ENCODE measurements at regions not wholly inside any gene's neighbourhood (a gene's known extent, or its start where the extent isn't known, plus 50 kb on each side); places are given as distances from the start of the nearest gene placed in this dataset.
A peak's percentile ranks its signal among the peaks of the same experiment; 100 is the strongest.

GRCh38 chr6:3940703-3941102 lies 91.5 kb downstream of the FAM50B start:
- peak overlapping the region; percentile 1; the same call in 1 of the 2 replicates for H2AK5ac ChIP-seq (ENCODE audit: low read depth, low read length)
- no peaks in the 10 kb centered on the region for H3K79me1 ChIP-seq (ENCODE audit: low read depth in 1 of 2, low read length in 2 of 2)
- no peak overlapping the region for H3K27ac ChIP-seq (ENCODE audit: insufficient read depth, low read length)
- no peak overlapping the region for H4K91ac ChIP-seq (ENCODE audit: insufficient read depth, low read depth, low read length)
- H3K4me3 ChIP-seq (ENCODE audit: insufficient read depth, low read depth, low read length) = no peak overlapping the region
- no peaks in the 10 kb centered on the region for H4K20me1 ChIP-seq (ENCODE audit: insufficient read depth, low read length)
- H4K8ac ChIP-seq (ENCODE audit: low read depth in 2 of 2, low read length in 2 of 2) = no peak overlapping the region
- DNase-seq = no peak
- intact Hi-C loops (cut with micrococcal nuclease) (no loop called here), in situ Hi-C loops (cut with MboI; ENCODE audit: low sequenced_read_pairs) (no loop called here), dilution Hi-C loops (cut with HindIII; ENCODE audit: low sequenced_read_pairs, unreplicated experiment) (no loop called here)
- H3K9me1 ChIP-seq (ENCODE audit: insufficient read depth, low read length) = 0 out of 2 replicates have a peak, but pooled peaks cover 2% of the 10 kb centered on the region
- H2BK20ac ChIP-seq (ENCODE audit: low read depth, low read length) = no peak overlapping the region
- H2BK15ac ChIP-seq (ENCODE audit: low read depth, low read length) = no peak overlapping the region
- H3K18ac ChIP-seq (ENCODE audit: low read depth, low read length) = no peak overlapping the region
- no peak overlapping the region for H2AFZ ChIP-seq (replicated peaks; ENCODE audit: low read length, poor library complexity)
- TF ChIP-seq RAD21 (IDR thresholded peaks at IDR 0.05; ENCODE audit: low read length) (no peak), NFE2L2 (IDR thresholded peaks at IDR 0.05; ENCODE audit: low read depth, low read length) (no peak), BHLHE40 (IDR thresholded peaks at IDR 0.05; ENCODE audit: low read depth, low read length) (no peak)
- no peak for ATAC-seq (ENCODE audit: low read depth)
- no peak overlapping the region for H4K5ac ChIP-seq (ENCODE audit: low read depth, low read length)
- peaks cover 3% of the 10 kb centered on the region; the same call in 1 of the 2 replicates for H3K27me3 ChIP-seq (ENCODE audit: control insufficient read depth, insufficient read depth, low read length)
- H2AK9ac ChIP-seq (replicated peaks; ENCODE audit: low read depth, low read length, poor library complexity) = peak overlapping the region; percentile 45
- no peak overlapping the region for H3K9ac ChIP-seq (ENCODE audit: low read depth, low read length)
- BruUV-seq (replicated peaks) = no TSS peak
- peaks cover 9% of the 10 kb centered on the region for H3K4me1 ChIP-seq (ENCODE audit: control insufficient read depth, insufficient read depth, low read length)
- POLR2A ChIA-PET (ENCODE audit: unreplicated experiment) = no interaction called here
- H3K4ac ChIP-seq (ENCODE audit: low read depth, low read length) = no peak overlapping the region
- no peak overlapping the region for H3K14ac ChIP-seq (replicated peaks; ENCODE audit: low read depth, low read length)
- H3K56ac ChIP-seq (ENCODE audit: extremely low read depth, insufficient read depth, low read length) = no peak overlapping the region
- no peak overlapping the region for H3K23ac ChIP-seq (ENCODE audit: low read depth, low read length)
- no peaks in the 10 kb centered on the region for H3K36me3 ChIP-seq (ENCODE audit: control insufficient read depth, insufficient read depth, low read length)
- H3K4me2 ChIP-seq (ENCODE audit: low read depth, low read length) = no peak overlapping the region
- no peaks in the 10 kb centered on the region for H3K9me3 ChIP-seq (ENCODE audit: control insufficient read depth, insufficient read depth, low read length)
- CTCF ChIA-PET = no interaction called here
- no peak overlapping the region for H2BK5ac ChIP-seq (ENCODE audit: low read depth, low read length, poor library complexity, severe bottlenecking)
- H2BK120ac ChIP-seq (ENCODE audit: low read depth, low read length) = no peak overlapping the region
- 100% methylated on average over 1 of the region's 5 CpGs; no CpG with 5 or more reads in 1 of the 2 experiments for WGBS, 2 experiments (ENCODE audit: extremely low coverage in 2 of 2, insufficient read length in 1 of 2)

Data from IMR-90 (cell line).